Right lobe of liver (tissue), 6 donors: ENCODE measurements at regions not wholly inside any gene's neighbourhood (a gene's known extent, or its start where the extent isn't known, plus 50 kb on each side); places are given as distances from the start of the nearest gene placed in this dataset.
"Not testable (repeated sequence)": the region's sequence is repeated elsewhere in the genome, so short reads cannot be mapped to it uniquely, and the experiment has no call there.

Source experiments
- ATAC-seq, 4 donors: fragments of 200-7000 bp; cut with Tn5 transposase; one replicate each; pipeline ENCODE4 v1.9.1; 2020; ENCODE audit warnings: mild to moderate bottlenecking in 4 of 4, moderate library complexity in 4 of 4
- DNase-seq, 3 donors: peaks; one replicate each; pipeline ENCODE4 v3.0.0-alpha.2; 2020
- H3K27ac ChIP-seq, 3 donors: fragments of 200-600 bp; one replicate each; pipeline ENCODE4 v1.8.0; 2022
- H3K27me3 ChIP-seq, 2 donors: fragments of 200-600 bp; one replicate each; pipeline ENCODE4 v1.8.0; 2022
- H3K36me3 ChIP-seq, 4 donors: fragments of 200-600 bp; sonication (generic) in 1 of 4; one replicate each; pipeline versions ENCODE4 v1.5.1 to v1.8.0; 2017 to 2022; ENCODE audit warnings: control low read depth in 1 of 4
- H3K4me1 ChIP-seq, 4 donors: fragments of 200-600 bp; sonication (generic) in 1 of 4; one replicate each; pipeline versions ENCODE4 v1.5.1 to v1.8.0; 2017 to 2022; ENCODE audit warnings: control low read depth in 1 of 4
- H3K4me3 ChIP-seq, 3 donors: fragments of 200-600 bp; one replicate each; pipeline ENCODE4 v1.8.0; 2022
- H3K9me3 ChIP-seq, 4 donors: fragments of 200-600 bp; sonication (generic) in 1 of 4; one replicate each; pipeline versions ENCODE4 v1.5.1 to v1.8.0; 2017 to 2022; ENCODE audit warnings: control low read depth in 1 of 4
- POLR2A ChIP-seq: fragments of 450-650 bp; IDR thresholded peaks from one replicate; pipeline ENCODE4 v1.6.1; 2017; ENCODE audit warnings: antibody characterized with exemption, mild to moderate bottlenecking
- WGBS: methylation state at CpG from one replicate; pipeline ENCODE4 v1.1.6; 2018; ENCODE audit warnings: low coverage, low lambda C conversion rate; ENCODE audit not compliant: insufficient coverage; ENCODE audit errors: missing lambda C conversion rate; 5-methylcytosine and 5-hydroxymethylcytosine counted together
- intact Hi-C, 2 donors: fragments of 100-400 bp; cut with DNase I; formaldehyde crosslinking; loops; one replicate each; pipeline versions ENCODE4 v1.11.2 to v1.14.1; 2022
- TF ChIP-seq, protein P1 (sequence below), 4 donors: fragments of 200-600 bp in 3 of 4; fragments of 450-650 bp in 1 of 4; IDR thresholded peaks; one replicate each; pipeline versions ENCODE4 v1.5.1 to v1.8.0; 2016 to 2022; ENCODE audit warnings: antibody characterized with exemption in 4 of 4, mild to moderate bottlenecking in 2 of 4
- donor health status: DM: no; HTN: yes; CAD: no.
- donor health status: DM: no; HTN: no; CAD: no.
- donor health status: DM: no; HTN: no; CAD: no.
- donor health status: DM: no; HTN: yes; CAD: no.
- donor health status: DM: no; HTN: yes; CAD: no.

DNA sequence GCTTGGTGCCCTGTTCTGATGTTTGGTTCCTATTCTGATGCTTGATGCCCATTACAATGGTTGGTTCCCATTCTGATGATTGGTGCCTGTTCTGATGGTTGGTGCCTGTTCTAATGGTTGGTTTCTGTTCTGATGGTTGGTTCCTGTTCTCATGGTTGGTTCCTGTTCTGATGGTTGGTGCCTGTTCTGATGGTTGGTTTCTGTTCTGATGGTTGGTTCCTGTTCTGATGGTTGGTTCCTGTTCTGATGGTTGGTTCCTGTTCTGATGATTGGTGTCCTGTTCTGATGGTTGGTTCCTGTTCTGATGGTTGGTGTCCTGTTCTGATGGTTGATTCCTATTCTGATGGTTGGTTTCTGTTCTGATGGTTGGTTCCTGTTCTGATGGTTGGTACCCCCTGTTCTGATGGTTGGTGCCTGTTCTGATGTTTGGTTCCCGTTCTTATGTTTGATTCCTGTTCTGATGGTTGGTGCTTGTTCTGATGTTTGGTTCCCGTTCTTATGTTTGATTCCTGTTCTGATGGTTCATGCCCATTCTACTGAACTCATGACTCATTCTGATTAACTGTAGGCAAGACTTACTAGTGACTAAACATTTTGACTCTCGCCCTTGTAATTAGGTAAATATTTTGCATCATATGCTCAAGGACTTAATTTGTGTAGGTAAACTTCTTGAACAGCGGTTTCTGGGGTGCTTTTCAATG lies 146.2 kb downstream of the DLL1 start:
- DNase-seq (no peak), ATAC-seq (peak; percentile 2 to 65 (median 30))
- no peaks in the 10 kb centered on the region for H3K27me3 ChIP-seq
- H3K9me3 ChIP-seq = no peaks in the 10 kb centered on the region
- H3K36me3 ChIP-seq = no peaks in the 10 kb centered on the region
- intact Hi-C loops = no loop called here
- peaks cover 0 to 10% (median 3%) of the 10 kb centered on the region in 4 donors for H3K4me1 ChIP-seq
- TF ChIP-seq, protein P1, sequence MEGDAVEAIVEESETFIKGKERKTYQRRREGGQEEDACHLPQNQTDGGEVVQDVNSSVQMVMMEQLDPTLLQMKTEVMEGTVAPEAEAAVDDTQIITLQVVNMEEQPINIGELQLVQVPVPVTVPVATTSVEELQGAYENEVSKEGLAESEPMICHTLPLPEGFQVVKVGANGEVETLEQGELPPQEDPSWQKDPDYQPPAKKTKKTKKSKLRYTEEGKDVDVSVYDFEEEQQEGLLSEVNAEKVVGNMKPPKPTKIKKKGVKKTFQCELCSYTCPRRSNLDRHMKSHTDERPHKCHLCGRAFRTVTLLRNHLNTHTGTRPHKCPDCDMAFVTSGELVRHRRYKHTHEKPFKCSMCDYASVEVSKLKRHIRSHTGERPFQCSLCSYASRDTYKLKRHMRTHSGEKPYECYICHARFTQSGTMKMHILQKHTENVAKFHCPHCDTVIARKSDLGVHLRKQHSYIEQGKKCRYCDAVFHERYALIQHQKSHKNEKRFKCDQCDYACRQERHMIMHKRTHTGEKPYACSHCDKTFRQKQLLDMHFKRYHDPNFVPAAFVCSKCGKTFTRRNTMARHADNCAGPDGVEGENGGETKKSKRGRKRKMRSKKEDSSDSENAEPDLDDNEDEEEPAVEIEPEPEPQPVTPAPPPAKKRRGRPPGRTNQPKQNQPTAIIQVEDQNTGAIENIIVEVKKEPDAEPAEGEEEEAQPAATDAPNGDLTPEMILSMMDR (IDR thresholded peaks at IDR 0.05) = no peak
- no peak for TF ChIP-seq POLR2A
- 49% methylated on average over 4 of the region's 4 CpGs for WGBS
- H3K4me3 ChIP-seq = no peak overlapping the region
- peak overlapping the region in 2 of 3 donors; percentile 47 to 52 for H3K27ac ChIP-seq

DNA sequence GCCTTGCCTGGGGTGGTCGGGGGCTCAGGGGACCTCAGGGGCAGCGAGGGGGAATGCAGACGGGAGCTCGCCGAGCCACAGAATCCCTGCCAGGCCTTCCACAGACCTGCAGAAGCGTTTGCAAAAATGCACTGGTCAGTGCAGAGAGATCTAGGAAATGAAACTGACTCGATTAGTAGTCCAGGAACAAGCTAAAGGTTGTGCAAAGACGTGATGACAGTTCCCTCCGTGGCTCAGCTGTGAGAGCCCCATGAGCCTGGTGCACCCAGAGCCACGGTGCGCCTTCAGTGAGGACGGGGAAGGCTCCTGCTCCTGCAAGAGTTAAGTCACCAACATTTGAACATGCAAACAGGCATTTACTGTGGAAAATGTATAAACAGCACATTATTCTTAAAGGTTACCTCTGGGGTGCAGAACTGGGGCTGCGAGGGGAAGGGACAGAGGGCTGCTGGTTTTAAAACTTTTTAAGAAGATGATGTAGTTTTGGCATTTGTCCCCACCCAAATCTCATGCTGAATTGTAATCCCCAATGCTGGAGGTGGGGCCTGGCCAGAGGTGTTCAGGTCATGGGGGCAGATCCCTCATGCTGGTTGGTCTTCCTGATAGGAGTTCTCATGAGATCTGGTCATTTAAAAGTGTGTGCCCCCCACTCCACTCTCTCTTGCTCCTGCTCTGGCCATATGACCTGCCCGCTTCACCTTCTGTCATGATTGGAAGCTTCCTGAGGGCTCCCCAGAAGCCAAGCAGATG lies 147.3 kb downstream of the DLL1 start:
- DNase-seq (peak in 1 of 3 donors; percentile 37), ATAC-seq (peak in 1 of 4 donors; percentile 20)
- H3K36me3 ChIP-seq = no peaks in the 10 kb centered on the region
- H3K4me3 ChIP-seq = no peak overlapping the region
- H3K27me3 ChIP-seq = no peaks in the 10 kb centered on the region
- peaks cover 0 to 10% (median 3%) of the 10 kb centered on the region in 4 donors for H3K4me1 ChIP-seq
- no peak overlapping the region for H3K27ac ChIP-seq
- intact Hi-C loops = no loop called here
- H3K9me3 ChIP-seq = no peaks in the 10 kb centered on the region
- TF ChIP-seq, protein P1 (IDR thresholded peaks at IDR 0.05) = no peak
- no peak for TF ChIP-seq POLR2A
- 75% methylated on average over 10 of the region's 14 CpGs for WGBS

DNA sequence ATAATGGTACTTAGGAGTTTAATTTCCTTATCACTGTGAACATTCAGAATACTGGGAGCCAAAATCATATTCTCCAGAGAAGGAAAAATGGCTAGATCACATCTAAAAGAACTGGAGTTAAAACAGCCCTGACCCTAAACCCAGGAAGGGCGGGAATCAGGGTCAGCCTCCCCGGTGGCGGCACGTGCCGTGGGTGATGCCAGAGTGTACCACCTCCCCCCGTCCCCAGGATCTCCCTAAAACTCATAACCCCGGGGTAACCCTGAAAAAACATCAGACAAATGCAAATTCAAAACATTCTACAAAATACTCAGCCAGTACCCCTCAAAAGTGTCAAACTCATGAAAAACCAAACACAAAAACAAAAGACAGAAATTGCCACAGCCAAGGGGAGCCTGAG lies 148.3 kb downstream of the DLL1 start:
- DNase-seq = peak in 1 of 3 donors; percentile 17
- 79% methylated on average over 7 of the region's 7 CpGs for WGBS
- H3K4me1 ChIP-seq = peaks cover 0 to 10% (median 3%) of the 10 kb centered on the region in 4 donors

DNA sequence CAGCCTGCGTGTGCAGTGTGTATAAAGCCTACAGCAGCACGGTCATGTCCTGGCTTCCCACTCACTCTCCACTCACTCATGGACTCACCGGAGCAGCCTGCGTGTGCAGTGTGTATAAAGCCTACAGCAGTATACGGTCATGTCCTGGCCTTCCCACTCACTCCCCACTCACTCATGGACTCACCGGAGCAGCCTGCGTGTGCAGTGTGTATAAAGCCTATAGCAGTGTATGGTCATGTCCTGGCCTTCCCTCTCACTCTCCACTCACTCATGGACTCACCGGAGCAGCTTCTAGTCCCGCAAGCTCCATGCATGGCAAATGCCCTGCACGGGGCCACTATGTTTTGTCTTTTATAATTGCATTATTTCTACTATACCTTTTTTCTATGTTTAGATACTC lies 149.8 kb downstream of the DLL1 start:
- H3K4me1 ChIP-seq, H3K36me3 ChIP-seq, H3K27ac ChIP-seq, H3K9me3 ChIP-seq, ATAC-seq, H3K27me3 ChIP-seq, H3K4me3 ChIP-seq, intact Hi-C loops: not testable (repeated sequence)
- DNase-seq = peak in 1 of 3 donors; percentile 7
- WGBS = 87% methylated on average over 10 of the region's 10 CpGs

More for the DNA sequence above, 148.3 kb downstream of the DLL1 start:
- Histone ChIP-seq H3K27me3 (no peaks in the 10 kb centered on the region), H3K27ac (no peak overlapping the region), H3K36me3 (no peaks in the 10 kb centered on the region), H3K9me3 (no peaks in the 10 kb centered on the region), H3K4me3 (no peak overlapping the region)
- intact Hi-C loops = no loop called here
- TF ChIP-seq, protein P1 (IDR thresholded peaks at IDR 0.05) = no peak
- TF ChIP-seq POLR2A = no peak
- no peak for ATAC-seq

DNA sequence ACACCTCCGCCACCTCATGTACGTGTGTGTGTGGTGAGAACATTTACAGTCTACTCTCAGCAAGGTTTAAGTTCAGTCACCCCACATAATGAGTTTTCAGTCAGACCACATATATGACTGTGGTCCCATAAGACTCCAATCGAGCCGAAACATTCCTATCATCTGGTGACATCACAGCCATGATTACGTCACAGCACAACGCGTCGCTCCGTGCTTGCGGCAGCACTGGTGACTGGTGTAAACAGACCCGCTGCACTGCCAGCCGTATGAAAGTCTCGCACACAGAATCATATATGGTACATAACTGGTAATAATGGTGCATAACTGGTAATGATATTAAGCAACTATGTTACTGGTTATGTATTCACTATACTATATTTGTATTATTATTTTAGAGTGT lies 150.7 kb downstream of the DLL1 start:
- peak in 1 of 3 donors; percentile 8 for DNase-seq
- peaks cover 0 to 3% (median 0%) of the 10 kb centered on the region in 4 donors for H3K4me1 ChIP-seq
- intact Hi-C loops = no loop called here
- no peak for TF ChIP-seq POLR2A
- TF ChIP-seq, protein P1 (IDR thresholded peaks at IDR 0.05) = no peak
- ATAC-seq = no peak
- H3K4me3 ChIP-seq = no peak overlapping the region
- no peaks in the 10 kb centered on the region for H3K9me3 ChIP-seq
- no peaks in the 10 kb centered on the region for H3K36me3 ChIP-seq
- H3K27me3 ChIP-seq = no peaks in the 10 kb centered on the region
- 78% methylated on average over 6 of the region's 13 CpGs for WGBS
- H3K27ac ChIP-seq = no peak overlapping the region
